ENCODE measurements at regions not wholly inside any gene's neighbourhood (a gene's known extent, or its start where the extent isn't known, plus 50 kb on each side); places are given as distances from the start of the nearest gene placed in this dataset.

DNA sequence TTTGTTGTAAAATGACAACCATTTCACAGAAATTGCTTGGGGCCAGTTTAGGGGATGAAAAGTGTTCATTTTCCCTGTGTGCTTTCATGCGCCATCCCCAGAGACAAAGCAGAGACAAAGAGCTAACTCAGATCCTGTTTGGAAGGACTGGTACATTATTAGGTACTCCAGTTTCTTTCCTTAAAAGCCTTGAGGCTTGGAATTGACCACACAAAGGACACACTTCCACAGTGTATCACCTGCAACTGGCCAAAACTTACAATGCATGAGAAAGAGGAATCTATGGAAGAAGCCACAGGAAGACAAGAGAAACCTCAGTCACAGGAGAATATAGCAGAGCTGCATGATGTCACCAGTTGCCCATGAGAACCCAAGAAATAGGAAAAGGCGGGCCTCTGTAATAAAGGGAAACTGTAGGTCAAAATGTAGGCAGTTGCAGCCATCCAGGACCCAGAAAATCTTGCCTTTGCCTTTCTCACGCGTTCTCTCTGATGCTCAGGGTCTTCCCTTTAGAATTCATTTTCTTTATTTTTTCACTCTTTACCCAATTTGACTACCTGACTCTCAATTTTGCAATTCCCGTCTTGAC, 339.0 kb downstream of the RMST start:
- no peak for TF ChIP-seq POLR2A (IDR thresholded peaks at IDR 0.05)
- TF ChIP-seq, protein P1, sequence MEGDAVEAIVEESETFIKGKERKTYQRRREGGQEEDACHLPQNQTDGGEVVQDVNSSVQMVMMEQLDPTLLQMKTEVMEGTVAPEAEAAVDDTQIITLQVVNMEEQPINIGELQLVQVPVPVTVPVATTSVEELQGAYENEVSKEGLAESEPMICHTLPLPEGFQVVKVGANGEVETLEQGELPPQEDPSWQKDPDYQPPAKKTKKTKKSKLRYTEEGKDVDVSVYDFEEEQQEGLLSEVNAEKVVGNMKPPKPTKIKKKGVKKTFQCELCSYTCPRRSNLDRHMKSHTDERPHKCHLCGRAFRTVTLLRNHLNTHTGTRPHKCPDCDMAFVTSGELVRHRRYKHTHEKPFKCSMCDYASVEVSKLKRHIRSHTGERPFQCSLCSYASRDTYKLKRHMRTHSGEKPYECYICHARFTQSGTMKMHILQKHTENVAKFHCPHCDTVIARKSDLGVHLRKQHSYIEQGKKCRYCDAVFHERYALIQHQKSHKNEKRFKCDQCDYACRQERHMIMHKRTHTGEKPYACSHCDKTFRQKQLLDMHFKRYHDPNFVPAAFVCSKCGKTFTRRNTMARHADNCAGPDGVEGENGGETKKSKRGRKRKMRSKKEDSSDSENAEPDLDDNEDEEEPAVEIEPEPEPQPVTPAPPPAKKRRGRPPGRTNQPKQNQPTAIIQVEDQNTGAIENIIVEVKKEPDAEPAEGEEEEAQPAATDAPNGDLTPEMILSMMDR (IDR thresholded peaks at IDR 0.05): no peak

All from thyroid gland (tissue), 4 donors.